MM.1S (cell line): ENCODE measurements at regions not wholly inside any gene's neighbourhood (a gene's known extent, or its start where the extent isn't known, plus 50 kb on each side); places are given as distances from the start of the nearest gene placed in this dataset.

Experiments
- CTCF ChIP-seq: fragments of 300-600 bp; sonication (generic); IDR thresholded peaks from 2 replicates; pipeline ENCODE4 v1.5.1; 2016; ENCODE audit warnings: antibody characterized with exemption, low read length, mixed read lengths
- EZH2 ChIP-seq: fragments of 300-600 bp; sonication (generic); optimal IDR thresholded peaks from 2 replicates; pipeline ENCODE3; 2017; ENCODE audit warnings: low read depth, mild to moderate bottlenecking, antibody characterized with exemption, low read length, mixed read lengths
- EZH2phosphoT487 ChIP-seq: fragments of 300-600 bp; sonication (generic); IDR thresholded peaks from 2 replicates; pipeline ENCODE4 v1.6.1; 2018; ENCODE audit warnings: antibody characterized with exemption, low read length

- TF ChIP-seq EZH2 (no peak), CTCF (no peak), EZH2phosphoT487 (no peak)
Observed at GRCh38 chr5:31098811-31099210, 94.7 kb upstream of the CDH6 start.
